IMR-90 (cell line): ENCODE measurements at regions not wholly inside any gene's neighbourhood (a gene's known extent, or its start where the extent isn't known, plus 50 kb on each side); places are given as distances from the start of the nearest gene placed in this dataset.

Experiments used
- ATAC-seq: fragments of 200-7000 bp; cut with Tn5 transposase; 2 replicates; pipeline ENCODE4 v1.9.1; 2020; ENCODE audit warnings: low read depth, mild to moderate bottlenecking, moderate library complexity
- BruUV-seq: library from RNA; stranded (reverse); fragments of 400-500 nt; replicated peaks from 2 replicates; lab custom pipeline; 2021; lab: Mats Ljungman, UMichigan
- CTCF ChIA-PET: fragments of 300-600 bp; formaldehyde crosslinking; extraction: SDS; loops from one replicate; lab custom pipeline; 2021; ENCODE audit warnings: antibody characterized with exemption; lab: Yijun Ruan, JAX
- POLR2A ChIA-PET: fragments of 300-600 bp; sonication (Branson Sonifier 250); formaldehyde crosslinking; loops from one replicate; lab custom pipeline; 2022; ENCODE audit warnings: antibody characterized with exemption; ENCODE audit not compliant: unreplicated experiment; lab: Charles Lee
- DNase-seq: peaks from one replicate; pipeline ENCODE4 v3.0.0; 2013
- H2AFZ ChIP-seq: replicated peaks from 2 replicates; pipeline ENCODE3; 2013; ENCODE audit warnings: low read length, mild to moderate bottlenecking; ENCODE audit not compliant: poor library complexity
- H2AK5ac ChIP-seq: 2 replicates; pipeline ENCODE4 v1.6.1; 2013; ENCODE audit warnings: low read depth, low read length, inconsistent platforms
- H2AK9ac ChIP-seq: replicated peaks from 2 replicates; pipeline ENCODE3; 2013; ENCODE audit warnings: mild to moderate bottlenecking, low read depth, low read length, moderate library complexity; ENCODE audit not compliant: poor library complexity
- H2BK120ac ChIP-seq: 2 replicates; pipeline ENCODE4 v1.6.1; 2013; ENCODE audit warnings: low read depth, low read length, inconsistent platforms
- H2BK15ac ChIP-seq: 3 replicates; pipeline ENCODE4 v1.6.1; 2013; ENCODE audit warnings: low read depth, low read length, inconsistent platforms
- H2BK20ac ChIP-seq: 2 replicates; pipeline ENCODE4 v1.6.1; 2013; ENCODE audit warnings: low read depth, mild to moderate bottlenecking, inconsistent platforms, low read length, moderate library complexity
- H2BK5ac ChIP-seq: 2 replicates; pipeline ENCODE4 v1.6.1; 2013; ENCODE audit warnings: mild to moderate bottlenecking, low read depth, low read length, inconsistent platforms; ENCODE audit not compliant: poor library complexity, severe bottlenecking
- H3K14ac ChIP-seq: replicated peaks from 2 replicates; pipeline ENCODE4 v1.6.1; 2013; ENCODE audit warnings: low read depth, low read length, inconsistent platforms
- H3K18ac ChIP-seq: 2 replicates; pipeline ENCODE4 v1.6.1; 2013; ENCODE audit warnings: low read depth, low read length, control low read depth
- H3K23ac ChIP-seq: 2 replicates; pipeline ENCODE4 v1.6.1; 2013; ENCODE audit warnings: low read depth, low read length, inconsistent platforms
- H3K27ac ChIP-seq: 2 replicates; pipeline ENCODE4 v1.5.1; 2013; ENCODE audit warnings: mild to moderate bottlenecking, control low read depth, low read length; ENCODE audit not compliant: insufficient read depth
- H3K27me3 ChIP-seq: 2 replicates; pipeline ENCODE4 v1.6.1; 2013; ENCODE audit warnings: low read length; ENCODE audit not compliant: control insufficient read depth, insufficient read depth
- H3K36me3 ChIP-seq: 2 replicates; pipeline ENCODE4 v1.6.1; 2013; ENCODE audit warnings: low read length, mixed read lengths; ENCODE audit not compliant: control insufficient read depth, insufficient read depth
- H3K4ac ChIP-seq: 2 replicates; pipeline ENCODE4 v1.6.1; 2013; ENCODE audit warnings: low read depth, low read length, inconsistent platforms
- H3K4me1 ChIP-seq: 2 replicates; pipeline ENCODE4 v1.6.1; 2013; ENCODE audit warnings: low read length, mixed read lengths; ENCODE audit not compliant: control insufficient read depth, insufficient read depth
- H3K4me2 ChIP-seq: 2 replicates; pipeline ENCODE4 v1.6.1; 2013; ENCODE audit warnings: low read depth, mild to moderate bottlenecking, control low read depth, low read length, moderate library complexity
- H3K4me3 ChIP-seq: 2 replicates; pipeline ENCODE4 v1.5.1; 2013; ENCODE audit warnings: low read depth, mild to moderate bottlenecking, control low read depth, low read length, moderate library complexity; ENCODE audit not compliant: insufficient read depth
- H3K56ac ChIP-seq: 2 replicates; pipeline ENCODE4 v1.6.1; 2013; ENCODE audit warnings: low read length, inconsistent platforms; ENCODE audit not compliant: insufficient read depth; ENCODE audit errors: extremely low read depth
- H3K79me1 ChIP-seq, 2 experiments: 2 replicates each; pipeline ENCODE4 v1.6.1; 2013; ENCODE audit warnings: low read length in 2 of 2, inconsistent platforms in 1 of 2, low read depth in 1 of 2
- H3K9ac ChIP-seq: 2 replicates; pipeline ENCODE4 v1.6.1; 2013; ENCODE audit warnings: low read depth, low read length, control low read depth
- H3K9me1 ChIP-seq: 2 replicates; pipeline ENCODE4 v1.6.1; 2013; ENCODE audit warnings: low read length, inconsistent platforms; ENCODE audit not compliant: insufficient read depth
- H3K9me3 ChIP-seq: 2 replicates; pipeline ENCODE4 v1.6.1; 2013; ENCODE audit warnings: low read length; ENCODE audit not compliant: control insufficient read depth, insufficient read depth
- H4K20me1 ChIP-seq: 2 replicates; pipeline ENCODE4 v1.6.1; 2013; ENCODE audit warnings: low read length, inconsistent platforms; ENCODE audit not compliant: insufficient read depth
- H4K5ac ChIP-seq: 2 replicates; pipeline ENCODE4 v1.6.1; 2013; ENCODE audit warnings: mild to moderate bottlenecking, low read depth, low read length, control low read depth
- H4K8ac ChIP-seq, 2 experiments: 2 replicates each; pipeline ENCODE4 v1.6.1; 2013; ENCODE audit warnings: low read depth in 2 of 2, low read length in 2 of 2, control low read depth in 1 of 2, inconsistent platforms in 1 of 2
- H4K91ac ChIP-seq: 2 replicates; pipeline ENCODE4 v1.6.1; 2013; ENCODE audit warnings: low read depth, low read length, inconsistent platforms; ENCODE audit not compliant: insufficient read depth
- BHLHE40 ChIP-seq: fragments of 150-350 bp; IDR thresholded peaks from 2 replicates; pipeline ENCODE4 v1.6.1; 2016; ENCODE audit warnings: mild to moderate bottlenecking, low read depth, low read length
- CTCF ChIP-seq: conservative IDR thresholded peaks from 2 replicates; pipeline ENCODE4 v1.5.1; 2012; ENCODE audit warnings: mild to moderate bottlenecking, low read depth, low read length, improper control_type of control experiment
- FOS ChIP-seq: fragments of 150-350 bp; IDR thresholded peaks from 2 replicates; pipeline ENCODE4 v1.6.1; 2016; ENCODE audit warnings: low read depth, low read length
- MAZ ChIP-seq: IDR thresholded peaks from 2 replicates; pipeline ENCODE4 v1.6.1; 2012; ENCODE audit warnings: low read depth, mild to moderate bottlenecking, low read length, improper control_type of control experiment, moderate library complexity, borderline replicate concordance
- NFE2L2 ChIP-seq: fragments of 150-350 bp; IDR thresholded peaks from 2 replicates; pipeline ENCODE4 v1.6.1; 2016; ENCODE audit warnings: low read depth, mild to moderate bottlenecking, low read length
- POLR2A ChIP-seq: IDR thresholded peaks from 2 replicates; pipeline ENCODE4 v1.6.1; 2012; ENCODE audit warnings: mild to moderate bottlenecking, low read depth, low read length
- RCOR1 ChIP-seq: IDR thresholded peaks from 2 replicates; pipeline ENCODE4 v1.6.1; 2012; ENCODE audit warnings: mild to moderate bottlenecking, low read length, improper control_type of control experiment; ENCODE audit not compliant: insufficient replicate concordance
- RFX5 ChIP-seq: IDR thresholded peaks from 2 replicates; pipeline ENCODE4 v1.8.0; 2012; ENCODE audit warnings: low read depth, mild to moderate bottlenecking, low read length, moderate library complexity
- SMC3 ChIP-seq: fragments of 150-350 bp; IDR thresholded peaks from 2 replicates; pipeline ENCODE4 v1.6.1; 2016; ENCODE audit warnings: low read depth, mild to moderate bottlenecking, antibody characterized with exemption, low read length, moderate library complexity
- WGBS, 2 experiments: methylation state at CpG; one replicate each; pipeline versions ENCODE4 v1.1.5 to v1.1.7; 2013; ENCODE audit warnings: missing lambda C conversion rate in 2 of 2; ENCODE audit not compliant: insufficient read length in 1 of 2; ENCODE audit errors: extremely low coverage in 2 of 2; 5-methylcytosine and 5-hydroxymethylcytosine counted together
- dilution Hi-C: fragments of 300-500 bp; cut with HindIII; formaldehyde crosslinking; loops from one replicate; pipeline ENCODE4 v1.14.3; 2018; ENCODE audit warnings: low sequenced_read_pairs; ENCODE audit not compliant: unreplicated experiment
- in situ Hi-C: fragments of 300-500 bp; cut with MboI; formaldehyde crosslinking; loops from 3 replicates; pipeline ENCODE4 v1.14.3; 2019; ENCODE audit warnings: low sequenced_read_pairs, inconsistent platforms, mixed read lengths
- intact Hi-C: fragments of 100-400 bp; cut with micrococcal nuclease; formaldehyde crosslinking; loops from 2 replicates; pipeline ENCODE4 v1.10.0; 2022

- Histone ChIP-seq H3K4me2 (no peak overlapping the region), H3K36me3 (no peaks in the 10 kb centered on the region), H3K27ac (no peak overlapping the region), H4K20me1 (no peaks in the 10 kb centered on the region), H4K5ac (no peak overlapping the region), H3K9me3 (peaks cover 25% of the 10 kb centered on the region), H4K8ac (no peak overlapping the region), H3K79me1 (no peaks in the 10 kb centered on the region), H2AK9ac (no peak overlapping the region), H2BK5ac (no peak overlapping the region), H3K27me3 (no peaks in the 10 kb centered on the region), H3K14ac (no peak overlapping the region), H3K56ac (no peak overlapping the region), H3K9ac (no peak overlapping the region), H2BK120ac (no peak overlapping the region), H3K23ac (no peak overlapping the region), H2AFZ (no peak overlapping the region), H2AK5ac (no peak overlapping the region), H3K4ac (no peak overlapping the region), H3K4me3 (no peak overlapping the region), H2BK20ac (no peak overlapping the region), H3K9me1 (no peaks in the 10 kb centered on the region), H3K18ac (no peak overlapping the region), H3K4me1 (no peaks in the 10 kb centered on the region), H2BK15ac (no peak overlapping the region), H4K91ac (no peak overlapping the region)
- TF ChIP-seq POLR2A (no peak), CTCF (no peak), RFX5 (no peak), SMC3 (no peak), FOS (no peak), RCOR1 (no peak), BHLHE40 (no peak), MAZ (no peak), NFE2L2 (no peak)
- BruUV-seq, result no TSS peak
- in situ Hi-C loops (no loop called here), dilution Hi-C loops (no loop called here), intact Hi-C loops (no loop called here)
- CTCF ChIA-PET, result no interaction called here
- ATAC-seq, result no peak
- WGBS, 2 experiments, result no CpG with 5 or more reads among the region's 3 CpGs
- no peak for DNase-seq
- POLR2A ChIA-PET, result no interaction called here
Measured at GRCh38 chr22:34055525-34056200, 135.4 kb upstream of the LARGE1 start.
